ENCODE measurements at regions not wholly inside any gene's neighbourhood (a gene's known extent, or its start where the extent isn't known, plus 50 kb on each side); places are given as distances from the start of the nearest gene placed in this dataset.

- BruUV-seq (replicated peaks): no TSS peak
- ATAC-seq (peak; percentile 87), DNase-seq (peak; percentile 84)
- peaks cover 22% of the 10 kb centered on the region for H3K4me1 ChIP-seq (ENCODE audit: insufficient read depth, low read length)
- H3F3A ChIP-seq (ENCODE audit: low read length, unreplicated experiment): peaks cover 10% of the 10 kb centered on the region
- no peaks in the 10 kb centered on the region for H3K9me3 ChIP-seq (ENCODE audit: low read length)
- no peaks in the 10 kb centered on the region for H3K9me2 ChIP-seq (replicated peaks; ENCODE audit: low read length)
- H3K79me2 ChIP-seq (ENCODE audit: low read length): no peaks in the 10 kb centered on the region
- TF ChIP-seq CTCF (conservative IDR thresholded peaks at IDR 0.05; ENCODE audit: low read depth, low read length) (no peak), EZH2phosphoT487 (IDR thresholded peaks at IDR 0.05; ENCODE audit: borderline replicate concordance, low read length) (no peak), EZH2 (IDR thresholded peaks at IDR 0.05; ENCODE audit: low read length, unreplicated experiment) (no peak)
- H3K27me3 ChIP-seq (ENCODE audit: low read length): no peaks in the 10 kb centered on the region
- intact Hi-C loops (cut with micrococcal nuclease): no loop called here
- H3K27ac ChIP-seq (ENCODE audit: low read length): peak overlapping the region; percentile 42
- H3K4me2 ChIP-seq (ENCODE audit: low read length): peak overlapping the region; percentile 73
- H3K36me3 ChIP-seq (ENCODE audit: low read depth, low read length): no peaks in the 10 kb centered on the region
- H2AFZ ChIP-seq (ENCODE audit: low read length): peak overlapping the region; percentile 14; the same call in 1 of the 2 replicates
- peak overlapping the region; percentile 20; the same call in 1 of the 2 replicates for H3K4me3 ChIP-seq (ENCODE audit: low read length)
- CTCF ChIA-PET: interaction anchor here (0.6 kb wide), 1 partner anchor 23 kb away, joined by 3 read pairs; no protein-coding TSS in a partner anchor
- H3K9ac ChIP-seq (ENCODE audit: low read length): no peak overlapping the region
- POLR2A ChIA-PET (ENCODE audit: unreplicated experiment): no interaction called here
- H4K20me1 ChIP-seq (ENCODE audit: low read length): no peaks in the 10 kb centered on the region
These were observed 77.0 kb upstream of the TACR1 start for GRCh38 chr2:75276093-75277029.

GRCh38 chr2:75274936-75275335, 75.6 kb upstream of the TACR1 start:
- H3K27ac ChIP-seq (ENCODE audit: low read length): no peak overlapping the region
- BruUV-seq (replicated peaks): no TSS peak
- no peaks in the 10 kb centered on the region for H4K20me1 ChIP-seq (ENCODE audit: low read length)
- no peaks in the 10 kb centered on the region for H3K27me3 ChIP-seq (ENCODE audit: low read length)
- intact Hi-C loops (cut with micrococcal nuclease): no loop called here
- TF ChIP-seq EZH2phosphoT487 (IDR thresholded peaks at IDR 0.05; ENCODE audit: borderline replicate concordance, low read length): no peak
- TF ChIP-seq EZH2 (IDR thresholded peaks at IDR 0.05; ENCODE audit: low read length, unreplicated experiment): no peak
- no peak for TF ChIP-seq CTCF (conservative IDR thresholded peaks at IDR 0.05; ENCODE audit: low read depth, low read length)
- H3K9me2 ChIP-seq (replicated peaks; ENCODE audit: low read length): no peaks in the 10 kb centered on the region
- no peak overlapping the region for H3K9ac ChIP-seq (ENCODE audit: low read length)
- no peak overlapping the region for H3K4me2 ChIP-seq (ENCODE audit: low read length)
- ChIA-PET CTCF (no interaction called here), POLR2A (ENCODE audit: unreplicated experiment) (no interaction called here)
- DNase-seq (no peak), ATAC-seq (no peak)
- no peak overlapping the region for H3K4me3 ChIP-seq (ENCODE audit: low read length)
- no peaks in the 10 kb centered on the region for H3K79me2 ChIP-seq (ENCODE audit: low read length)
- H2AFZ ChIP-seq (ENCODE audit: low read length): no peak overlapping the region
- no peaks in the 10 kb centered on the region for H3K9me3 ChIP-seq (ENCODE audit: low read length)
- no peaks in the 10 kb centered on the region for H3K36me3 ChIP-seq (ENCODE audit: low read depth, low read length)
- H3F3A ChIP-seq (ENCODE audit: low read length, unreplicated experiment): peaks cover 10% of the 10 kb centered on the region
- H3K4me1 ChIP-seq (ENCODE audit: insufficient read depth, low read length): peaks cover 22% of the 10 kb centered on the region

- ATAC-seq (no peak), DNase-seq (no peak)
- CTCF ChIA-PET: no interaction called here
- POLR2A ChIA-PET (ENCODE audit: unreplicated experiment): no interaction called here
- intact Hi-C loops (cut with micrococcal nuclease): no loop called here
- Histone ChIP-seq H3K9me2 (replicated peaks; ENCODE audit: low read length) (no peaks in the 10 kb centered on the region), H3K27me3 (ENCODE audit: low read length) (no peaks in the 10 kb centered on the region), H3K4me1 (ENCODE audit: insufficient read depth, low read length) (no peaks in the 10 kb centered on the region), H3K4me2 (ENCODE audit: low read length) (no peak overlapping the region), H4K20me1 (ENCODE audit: low read length) (no peaks in the 10 kb centered on the region), H3K4me3 (ENCODE audit: low read length) (no peak overlapping the region), H3K9ac (ENCODE audit: low read length) (no peak overlapping the region), H3K79me2 (ENCODE audit: low read length) (no peaks in the 10 kb centered on the region), H3F3A (ENCODE audit: low read length, unreplicated experiment) (no peaks in the 10 kb centered on the region), H2AFZ (ENCODE audit: low read length) (no peak overlapping the region), H3K36me3 (ENCODE audit: low read depth, low read length) (no peaks in the 10 kb centered on the region), H3K9me3 (ENCODE audit: low read length) (no peaks in the 10 kb centered on the region), H3K27ac (ENCODE audit: low read length) (no peak overlapping the region)
- no TSS peak for BruUV-seq (replicated peaks)
- TF ChIP-seq EZH2phosphoT487 (IDR thresholded peaks at IDR 0.05; ENCODE audit: borderline replicate concordance, low read length): no peak
- no peak for TF ChIP-seq EZH2 (IDR thresholded peaks at IDR 0.05; ENCODE audit: low read length, unreplicated experiment)
- no peak for TF ChIP-seq CTCF (conservative IDR thresholded peaks at IDR 0.05; ENCODE audit: low read depth, low read length)
These were observed 68.8 kb upstream of the TACR1 start for GRCh38 chr2:75268112-75268511.
